Fibroblast of mammary gland (primary cell): ENCODE measurements at regions not wholly inside any gene's neighbourhood (a gene's known extent, or its start where the extent isn't known, plus 50 kb on each side); places are given as distances from the start of the nearest gene placed in this dataset.

Experiments
- DNase-seq: peaks from one replicate; pipeline ENCODE4 v3.0.0-alpha.2; 2010; ENCODE audit warnings: low read depth
- H3K4me3 ChIP-seq: 2 replicates; pipeline ENCODE4 v1.5.1; 2011; ENCODE audit warnings: low read depth, mild to moderate bottlenecking, low read length, moderate library complexity; ENCODE audit not compliant: control insufficient read depth
- CTCF ChIP-seq: conservative IDR thresholded peaks from 2 replicates; pipeline ENCODE4 v1.5.1; 2011; ENCODE audit warnings: low read depth, low read length, inconsistent platforms; ENCODE audit not compliant: control insufficient read depth, insufficient read depth

DNA sequence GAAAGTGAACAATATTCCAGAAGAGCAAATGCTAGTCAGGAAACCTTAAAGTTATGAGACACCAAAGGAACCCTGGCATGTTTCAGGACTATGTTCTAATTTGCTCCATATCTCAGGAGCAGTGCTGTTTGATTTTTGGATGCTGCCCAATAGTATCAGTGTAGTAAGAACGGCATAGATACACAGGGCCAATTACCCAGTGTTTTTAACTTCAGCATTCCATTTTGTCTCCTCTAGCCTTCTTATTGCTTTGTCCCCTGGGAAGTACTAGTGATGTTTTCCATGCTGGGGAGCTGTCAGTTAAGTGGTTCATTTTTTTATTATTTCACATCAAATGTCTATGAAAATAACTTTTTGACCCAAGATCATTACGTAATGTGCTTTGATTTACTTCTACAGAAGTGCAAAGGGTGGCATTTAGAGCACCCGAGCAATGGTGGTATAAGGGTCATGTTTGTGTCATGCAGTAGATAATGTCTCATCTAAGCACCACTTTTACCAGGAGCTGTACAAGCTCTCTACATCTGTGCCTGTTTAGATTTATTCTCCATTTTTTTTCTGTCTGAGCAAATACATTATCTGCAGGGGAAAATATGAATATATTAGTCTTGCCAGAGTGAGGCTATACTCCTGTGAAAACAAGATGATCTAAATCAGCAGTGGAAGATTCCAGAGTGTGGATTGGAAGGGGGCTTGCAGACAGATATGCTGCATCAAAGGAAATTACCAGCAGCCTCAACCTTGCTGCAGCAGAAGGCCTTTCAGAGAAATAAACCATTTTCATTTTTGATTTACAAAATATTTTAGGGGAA lies 198.8 kb upstream of the OPRM1 start:
- no peak for DNase-seq
- no peak overlapping the region for H3K4me3 ChIP-seq
- TF ChIP-seq CTCF: no peak

GRCh38 chr6:153832543-153832942 lies 206.5 kb upstream of the OPRM1 start:
- no peak overlapping the region for H3K4me3 ChIP-seq
- DNase-seq: no peak
- no peak for TF ChIP-seq CTCF

DNA sequence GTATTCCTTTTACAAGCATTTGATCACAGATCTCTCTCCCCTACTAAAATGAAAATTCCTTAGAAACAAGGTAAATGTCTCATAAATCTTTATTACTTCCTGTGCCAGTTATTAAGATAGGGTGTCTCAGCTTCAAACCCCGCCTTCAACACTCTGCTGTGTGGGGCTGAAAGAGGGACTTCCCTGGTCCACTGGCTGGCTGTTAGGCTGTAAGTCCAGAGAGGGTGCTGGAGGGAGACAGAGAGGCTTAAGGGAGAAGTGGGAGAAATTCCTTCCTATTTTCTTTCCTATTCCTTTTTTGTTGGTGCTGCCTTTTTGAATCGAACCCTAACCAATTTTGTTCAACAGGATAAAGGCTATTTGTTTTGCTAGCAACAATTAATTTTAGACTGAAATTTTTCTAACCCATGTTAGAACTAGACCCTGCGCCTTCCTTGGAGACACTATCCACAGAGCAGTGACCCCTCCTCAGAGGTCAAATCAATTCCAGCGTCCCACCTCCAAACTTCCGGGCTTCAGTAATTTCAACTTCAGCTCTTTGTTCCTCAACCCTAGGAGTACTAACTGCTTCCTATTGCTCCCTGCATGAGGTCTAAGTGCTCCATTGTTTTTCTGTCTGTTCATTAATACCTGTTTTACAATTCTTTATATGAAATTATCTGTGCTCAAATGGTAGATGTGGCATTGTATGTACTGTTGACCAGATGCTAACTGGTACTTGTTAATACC lies 207.5 kb upstream of the OPRM1 start:
- H3K4me3 ChIP-seq: no peak overlapping the region
- DNase-seq: no peak
- TF ChIP-seq CTCF: no peak

GRCh38 chr6:153817173-153817572 lies 221.9 kb upstream of the OPRM1 start:
- DNase-seq: no peak
- TF ChIP-seq CTCF: no peak
- H3K4me3 ChIP-seq: no peak overlapping the region

GRCh38 chr6:153816366-153816765 lies 222.7 kb upstream of the OPRM1 start:
- TF ChIP-seq CTCF: no peak
- DNase-seq: no peak
- H3K4me3 ChIP-seq: no peak overlapping the region

GRCh38 chr6:153814136-153814535 lies 224.9 kb upstream of the OPRM1 start:
- H3K4me3 ChIP-seq: no peak overlapping the region
- TF ChIP-seq CTCF: no peak
- no peak for DNase-seq
